ENCODE measurements at regions not wholly inside any gene's neighbourhood (a gene's known extent, or its start where the extent isn't known, plus 50 kb on each side); places are given as distances from the start of the nearest gene placed in this dataset.

- no peak for DNase-seq (ENCODE audit: low spot score)
Observed at GRCh38 chr11:134800826-134801225, 388.8 kb upstream of the B3GAT1 start.

GRCh38 chr11:134800130-134800529, 388.1 kb upstream of the B3GAT1 start:
- no peak for DNase-seq (ENCODE audit: low spot score)

DNA sequence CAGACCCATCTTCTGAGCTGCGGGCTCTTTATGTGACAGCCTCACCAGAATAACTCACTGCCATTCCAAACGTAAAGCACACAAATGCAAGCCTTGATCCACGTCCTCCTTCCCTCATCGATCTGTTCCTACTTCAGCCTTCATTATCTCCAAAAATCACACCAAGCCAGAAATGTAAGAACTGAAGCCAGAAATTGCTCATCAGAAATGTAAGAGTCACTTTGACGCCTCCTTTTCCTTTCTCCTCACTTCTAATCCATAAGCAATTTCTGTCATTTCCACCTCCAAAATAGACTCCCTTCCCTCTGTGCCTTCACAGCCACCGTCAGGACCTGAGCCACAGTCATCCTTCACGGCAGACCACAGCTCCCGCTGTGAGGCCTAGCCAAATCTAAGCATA, 387.3 kb upstream of the B3GAT1 start:
- no peak for DNase-seq (ENCODE audit: low spot score)

GRCh38 chr11:134797411-134798089, 385.5 kb upstream of the B3GAT1 start:
- no peak for DNase-seq (ENCODE audit: low spot score)

DNA sequence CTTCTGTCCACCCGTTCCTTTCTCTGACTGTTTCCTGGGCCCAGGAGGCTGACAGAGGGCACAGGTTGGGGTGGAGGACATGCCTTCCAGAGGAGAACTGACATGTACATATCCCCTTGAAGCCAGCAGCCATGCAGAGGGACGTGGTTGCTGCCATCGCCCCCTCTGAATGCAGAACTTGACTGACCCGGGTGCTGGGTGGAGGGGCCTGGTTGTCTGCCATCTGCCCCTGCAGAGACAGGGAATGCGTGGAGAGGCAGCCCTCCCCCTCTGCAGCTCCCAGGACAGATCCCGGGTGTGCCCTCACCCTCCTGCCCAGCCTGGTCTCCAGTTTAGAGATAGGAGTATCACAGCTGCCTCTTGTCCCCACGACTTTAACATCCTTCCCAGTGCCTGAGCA, 383.0 kb upstream of the B3GAT1 start:
- no peak for DNase-seq (ENCODE audit: low spot score)

- no peak for DNase-seq (ENCODE audit: low spot score)
Observed at GRCh38 chr11:134794192-134794591, 382.1 kb upstream of the B3GAT1 start.

DNA sequence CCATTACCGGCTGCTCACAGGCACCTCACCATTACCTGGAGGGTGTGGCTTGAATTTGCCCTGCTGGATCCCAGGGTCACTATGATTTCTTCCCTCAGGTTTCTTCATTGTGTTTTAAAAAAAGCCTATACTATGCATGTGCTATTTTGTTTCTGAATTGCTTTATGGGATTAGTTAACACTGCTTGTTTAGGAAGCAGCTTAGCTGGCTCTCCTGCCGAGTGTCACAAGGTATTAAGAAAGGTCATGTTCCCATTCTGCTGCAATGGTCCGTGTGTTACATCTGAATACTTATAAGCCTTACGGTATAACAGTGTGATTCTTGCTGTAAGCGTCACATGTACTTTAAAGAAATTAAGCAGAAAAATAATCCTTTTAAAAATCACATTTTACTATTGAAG, 380.6 kb upstream of the B3GAT1 start:
- DNase-seq (ENCODE audit: low spot score) = no peak

DNA sequence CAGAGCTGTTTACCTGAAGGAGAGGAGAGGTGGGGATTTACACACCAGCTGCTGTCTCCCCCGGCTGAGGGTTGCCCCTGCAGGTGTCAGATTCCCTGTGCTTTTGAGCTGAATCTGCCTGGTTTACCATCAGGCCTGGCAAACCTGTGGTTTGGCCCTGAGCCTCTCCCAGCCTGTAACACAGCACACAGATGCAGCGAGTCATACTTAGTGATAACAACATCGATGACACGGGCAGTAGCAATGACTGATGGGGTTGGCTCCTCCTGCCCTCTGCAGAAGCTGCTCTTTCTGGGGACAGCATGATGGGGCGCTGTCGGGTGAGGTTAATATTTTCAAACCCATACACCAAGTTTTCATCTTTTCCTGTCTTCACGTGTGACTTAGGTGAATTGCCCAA, 380.0 kb upstream of the B3GAT1 start:
- no peak for DNase-seq (ENCODE audit: low spot score)

- DNase-seq (ENCODE audit: low spot score) = no peak
Observed at GRCh38 chr11:134791102-134791501, 379.1 kb upstream of the B3GAT1 start.

- DNase-seq (ENCODE audit: low spot score) = no peak
Observed at GRCh38 chr11:134789104-134789503, 377.1 kb upstream of the B3GAT1 start.

DNA sequence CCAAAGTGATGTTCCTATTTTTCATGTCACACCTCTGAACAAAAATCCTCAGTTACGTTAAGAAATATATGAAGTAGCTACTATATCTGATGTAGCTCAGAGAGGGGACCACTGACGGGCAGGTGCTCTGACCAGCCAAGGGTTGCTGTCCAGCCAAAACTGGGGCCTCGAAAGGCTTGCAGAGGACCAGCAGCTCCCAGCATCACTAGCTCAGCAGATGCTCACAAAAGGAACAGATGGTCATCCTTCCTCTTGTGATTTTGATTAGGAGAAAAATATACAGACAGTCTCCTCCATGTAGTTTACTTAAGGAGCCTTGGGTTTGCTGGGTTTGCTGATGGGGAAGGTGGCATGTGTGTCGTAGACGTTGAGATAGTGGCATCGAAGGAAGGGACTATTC, 374.6 kb upstream of the B3GAT1 start:
- DNase-seq (ENCODE audit: low spot score) = peak; percentile 61

- DNase-seq (ENCODE audit: low spot score) = no peak
Observed at GRCh38 chr11:134785660-134786284, 373.7 kb upstream of the B3GAT1 start.

GRCh38 chr11:134785059-134785458, 373.0 kb upstream of the B3GAT1 start:
- no peak for DNase-seq (ENCODE audit: low spot score)

DNA sequence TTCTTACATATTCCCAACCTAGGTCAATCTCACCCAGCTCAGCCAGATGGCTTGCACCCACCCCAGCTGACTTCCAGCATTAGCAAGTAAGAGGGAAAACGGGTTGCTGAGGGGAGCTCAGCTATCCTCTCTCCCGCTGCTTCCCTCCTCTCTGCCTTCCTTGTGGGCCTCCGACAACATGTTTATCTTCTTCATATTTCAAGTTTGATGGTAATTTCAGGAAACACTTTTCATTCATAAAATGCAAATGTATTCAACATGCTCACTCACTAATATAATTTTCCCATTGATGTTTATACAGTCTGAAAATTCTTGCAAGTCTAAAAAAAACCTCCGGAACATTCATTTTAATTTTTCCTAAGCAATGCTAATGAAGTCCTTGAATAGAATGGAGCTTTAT, 372.5 kb upstream of the B3GAT1 start:
- DNase-seq (ENCODE audit: low spot score) = no peak

DNA sequence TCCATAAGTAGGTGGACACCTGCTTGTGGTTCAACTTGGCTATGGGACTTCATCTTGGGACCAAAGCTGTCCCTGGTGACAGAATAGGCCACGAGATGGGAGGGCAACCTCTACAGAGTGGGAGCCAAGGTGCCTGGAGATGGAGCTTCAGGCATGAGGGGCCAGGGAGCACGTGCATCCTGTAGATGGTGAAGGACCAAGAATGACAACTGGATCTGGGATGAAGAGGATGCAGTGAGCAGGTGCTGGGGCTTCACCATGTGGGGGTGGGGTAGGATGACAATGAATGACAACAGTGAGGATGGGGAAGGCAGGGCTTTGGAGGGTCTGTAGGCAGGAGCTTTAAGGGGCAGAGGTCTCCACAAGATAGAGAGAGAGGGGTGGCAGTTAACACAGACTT, 372.0 kb upstream of the B3GAT1 start:
- no peak for DNase-seq (ENCODE audit: low spot score)

DNA sequence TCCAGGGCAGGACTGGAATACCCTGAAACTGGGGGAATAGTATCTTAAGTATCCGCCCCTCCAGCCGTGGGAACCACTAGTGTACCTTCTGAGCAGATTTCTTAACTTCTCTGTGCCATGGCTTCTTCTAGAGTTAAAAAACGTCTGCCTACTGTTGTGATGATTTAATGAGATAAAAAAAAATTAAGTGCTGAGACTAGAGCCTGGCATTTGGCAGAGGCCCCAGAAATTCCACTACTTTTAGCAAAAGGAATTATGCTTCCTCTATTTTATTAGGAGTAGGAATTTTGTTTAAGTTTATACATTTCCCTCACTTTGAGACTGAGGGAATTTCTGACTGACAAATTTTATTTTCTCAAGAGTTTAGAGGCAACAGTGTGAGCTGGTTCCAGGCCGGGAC, 371.2 kb upstream of the B3GAT1 start:
- DNase-seq (ENCODE audit: low spot score) = no peak

- no peak for DNase-seq (ENCODE audit: low spot score)
Observed at GRCh38 chr11:134781380-134781866, 369.4 kb upstream of the B3GAT1 start.

DNA sequence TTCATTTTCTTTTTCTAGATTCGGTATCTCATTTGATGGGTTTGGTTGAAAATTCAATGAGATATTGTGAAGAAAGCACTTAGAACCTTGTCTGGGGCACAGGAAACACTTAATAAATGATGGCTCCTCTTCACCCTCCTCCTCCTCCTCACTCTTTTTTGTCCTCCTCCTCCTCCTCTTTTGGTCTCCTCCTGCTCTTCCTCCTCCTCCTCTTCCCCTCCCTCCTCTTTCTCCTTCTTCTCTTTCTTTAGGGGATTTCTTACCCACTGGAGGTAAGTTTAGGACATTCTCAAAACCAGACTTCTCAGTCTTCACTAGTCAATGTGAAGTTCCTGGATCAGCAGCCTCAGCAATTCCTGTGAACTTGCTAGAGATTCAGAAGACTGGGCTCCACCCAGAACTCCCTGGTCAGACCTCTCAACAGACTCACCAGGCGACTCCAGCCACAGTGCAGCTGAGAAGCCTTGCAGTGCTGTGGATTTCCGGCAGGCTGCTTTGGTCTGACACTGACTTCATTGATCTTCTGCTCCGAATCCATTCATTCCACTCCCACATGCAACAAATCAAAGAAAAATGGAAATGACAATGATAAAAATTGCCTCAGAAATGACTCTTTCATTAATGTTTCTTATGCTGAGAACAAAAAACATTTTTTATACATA, 368.6 kb upstream of the B3GAT1 start:
- no peak for DNase-seq (ENCODE audit: low spot score)

DNA sequence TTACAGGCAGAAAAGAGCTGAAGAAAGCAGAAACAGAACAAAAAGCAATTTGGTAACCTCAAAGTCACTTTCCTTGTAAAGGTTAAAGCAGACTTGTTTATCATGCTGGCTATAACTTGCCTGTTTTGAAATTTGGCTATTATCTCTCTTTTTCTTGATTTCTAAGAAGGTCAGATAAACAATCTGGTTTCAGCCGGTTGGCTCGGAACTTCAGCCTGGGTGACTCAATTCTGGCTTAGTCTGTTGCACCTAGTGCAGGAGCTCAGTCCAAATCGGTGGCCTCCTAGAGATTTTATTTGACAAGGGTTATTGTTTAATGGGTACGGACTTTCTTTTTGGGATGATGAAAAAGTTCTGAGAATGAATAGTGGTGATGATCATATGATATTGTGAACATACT, 367.1 kb upstream of the B3GAT1 start:
- no peak for DNase-seq (ENCODE audit: low spot score)

- DNase-seq (ENCODE audit: low spot score) = no peak
Observed at GRCh38 chr11:134768463-134768862, 356.4 kb upstream of the B3GAT1 start.

DNA sequence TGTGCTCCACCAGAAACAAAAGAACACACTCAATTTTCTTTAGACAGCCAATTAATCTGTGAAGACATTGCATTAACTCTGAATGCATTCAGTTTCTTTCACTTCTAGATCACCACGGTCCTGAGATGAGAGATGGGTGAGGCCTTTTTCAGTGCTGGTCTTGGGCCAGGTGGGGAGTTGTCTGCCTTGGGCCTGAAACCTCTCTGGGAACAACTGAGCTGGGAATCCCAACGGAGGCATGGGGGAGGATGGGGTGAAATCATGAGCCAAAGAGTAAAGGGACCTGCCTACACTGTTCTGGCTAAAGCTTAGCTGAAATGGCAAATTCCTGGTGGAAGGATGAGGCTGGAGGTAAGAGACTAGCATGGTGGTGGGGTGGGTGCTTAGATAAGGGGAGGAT, 353.5 kb upstream of the B3GAT1 start:
- no peak for DNase-seq (ENCODE audit: low spot score)

GRCh38 chr11:134764966-134765365, 352.9 kb upstream of the B3GAT1 start:
- no peak for DNase-seq (ENCODE audit: low spot score)

DNA sequence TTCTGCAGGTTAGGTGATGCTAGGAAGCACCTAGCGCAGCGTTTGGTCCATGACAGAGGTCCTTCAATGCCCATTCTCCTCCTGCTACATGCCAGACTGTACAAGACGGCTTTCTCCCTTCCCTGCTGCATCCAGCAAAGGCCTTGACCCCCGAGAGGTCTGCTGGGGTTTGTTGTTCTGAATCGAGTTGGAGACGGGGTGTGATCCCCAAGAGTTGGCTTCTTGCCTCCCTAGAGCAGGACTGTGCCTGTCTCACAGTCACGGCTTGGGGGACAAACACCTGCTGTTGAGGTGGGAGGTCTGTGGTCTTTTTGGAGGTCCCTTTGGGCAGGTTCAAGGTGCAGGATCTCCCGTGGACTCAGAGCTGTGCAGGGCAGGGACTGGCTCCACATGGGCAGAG, 352.3 kb upstream of the B3GAT1 start:
- no peak for DNase-seq (ENCODE audit: low spot score)

DNA sequence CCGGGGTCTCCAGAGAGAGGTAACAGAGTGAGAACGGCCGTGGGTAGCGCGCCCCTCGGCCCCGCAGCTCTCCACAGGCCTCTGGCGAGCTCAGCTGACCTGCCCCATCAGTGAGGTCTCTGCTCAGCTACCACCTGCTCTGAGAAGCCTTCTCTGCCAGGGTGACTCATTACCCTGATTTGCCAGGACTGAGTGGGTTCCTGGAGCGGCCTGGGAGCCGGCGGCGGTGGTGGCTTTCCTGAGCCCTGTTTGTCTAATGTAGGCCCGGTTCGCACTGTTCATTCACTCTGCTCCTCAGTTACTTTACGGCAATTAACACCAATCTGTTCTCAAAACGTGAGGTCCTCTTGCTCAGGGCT, 351.0 kb upstream of the B3GAT1 start:
- DNase-seq (ENCODE audit: low spot score) = no peak

All from cerebellar cortex (tissue), 1 donor.